GM19395 (cell line): ENCODE measurements at regions not wholly inside any gene's neighbourhood (a gene's known extent, or its start where the extent isn't known, plus 50 kb on each side); places are given as distances from the start of the nearest gene placed in this dataset.

ENCODE experiments used
- ATAC-seq: cut with Tn5 transposase; IDR thresholded peaks from one replicate; pipeline ENCODE4 v1.9.1; 2021; ENCODE audit warnings: mild to moderate bottlenecking, moderate library complexity; ENCODE audit not compliant: unreplicated experiment

GRCh38 chr2:144163592-144163991 lies 356.3 kb downstream of the ZEB2 start:
- no peak for ATAC-seq

- ATAC-seq: peak; percentile 70
Observed at GRCh38 chr2:144162652-144163051, 357.3 kb downstream of the ZEB2 start.

GRCh38 chr2:144161061-144161460 lies 358.9 kb downstream of the ZEB2 start:
- no peak for ATAC-seq

- ATAC-seq: no peak
Observed at GRCh38 chr2:144159240-144159639, 360.7 kb downstream of the ZEB2 start.

- no peak for ATAC-seq
Observed at GRCh38 chr2:144158096-144158495, 361.8 kb downstream of the ZEB2 start.

- ATAC-seq: no peak
Observed at GRCh38 chr2:144156736-144157640, 362.9 kb downstream of the ZEB2 start.

- ATAC-seq: no peak
Observed at GRCh38 chr2:144154205-144154604, 365.7 kb downstream of the ZEB2 start.

- ATAC-seq: peak; percentile 70
Observed at GRCh38 chr2:144152817-144153271, 367.1 kb downstream of the ZEB2 start.

- ATAC-seq: no peak
Observed at GRCh38 chr2:144151851-144152250, 368.1 kb downstream of the ZEB2 start.

- no peak for ATAC-seq
Observed at GRCh38 chr2:144151405-144151804, 368.5 kb downstream of the ZEB2 start.

GRCh38 chr2:144147356-144147755 lies 372.6 kb downstream of the ZEB2 start:
- ATAC-seq: no peak

- no peak for ATAC-seq
Observed at GRCh38 chr2:144146876-144147275, 373.0 kb downstream of the ZEB2 start.

GRCh38 chr2:144146076-144146475 lies 373.8 kb downstream of the ZEB2 start:
- ATAC-seq: no peak

- no peak for ATAC-seq
Observed at GRCh38 chr2:144143294-144144151, 376.4 kb downstream of the ZEB2 start.

GRCh38 chr2:144140891-144141290 lies 379.0 kb downstream of the ZEB2 start:
- no peak for ATAC-seq

GRCh38 chr2:144137705-144138428 lies 382.1 kb downstream of the ZEB2 start:
- ATAC-seq: no peak

- no peak for ATAC-seq
Observed at GRCh38 chr2:144137272-144137671, 382.6 kb downstream of the ZEB2 start.

- ATAC-seq: no peak
Observed at GRCh38 chr2:144136297-144137010, 383.5 kb downstream of the ZEB2 start.

GRCh38 chr2:144133936-144134665 lies 385.8 kb downstream of the ZEB2 start:
- no peak for ATAC-seq

GRCh38 chr2:144132357-144132756 lies 387.6 kb downstream of the ZEB2 start:
- no peak for ATAC-seq
